ENCODE measurements at regions not wholly inside any gene's neighbourhood (a gene's known extent, or its start where the extent isn't known, plus 50 kb on each side); places are given as distances from the start of the nearest gene placed in this dataset.

- DNase-seq (ENCODE audit: extremely low spot score, insufficient read length, low read depth) (no peak), FAIRE-seq (no peak)
These were observed 55.2 kb upstream of the RNF24 start for GRCh38 chr20:4070323-4071177.

- FAIRE-seq, result no peak
- no peak for DNase-seq (ENCODE audit: extremely low spot score, insufficient read length, low read depth)
These were observed 54.4 kb upstream of the RNF24 start for GRCh38 chr20:4069751-4070150.

GRCh38 chr20:4068708-4069107 is 53.4 kb upstream of the RNF24 start:
- FAIRE-seq (no peak), DNase-seq (ENCODE audit: extremely low spot score, insufficient read length, low read depth) (no peak)

- no peak for FAIRE-seq
- no peak for DNase-seq (ENCODE audit: extremely low spot score, insufficient read length, low read depth)
These were observed 52.4 kb upstream of the RNF24 start for GRCh38 chr20:4067600-4068261.

- FAIRE-seq (no peak), DNase-seq (ENCODE audit: extremely low spot score, insufficient read length, low read depth) (no peak)
These were observed 51.2 kb upstream of the RNF24 start for GRCh38 chr20:4066551-4066950.

GRCh38 chr20:4065391-4065844 is 50.1 kb upstream of the RNF24 start:
- DNase-seq (ENCODE audit: extremely low spot score, insufficient read length, low read depth) (no peak), FAIRE-seq (no peak)
